K562 (cell line): ENCODE measurements at regions not wholly inside any gene's neighbourhood (a gene's known extent, or its start where the extent isn't known, plus 50 kb on each side); places are given as distances from the start of the nearest gene placed in this dataset.

Experiments used
- ATAC-seq: fragments of 200-7000 bp; cut with Tn5 transposase; 3 replicates; pipeline ENCODE4 v1.9.1; 2020; ENCODE audit warnings: moderate library complexity
- BruUV-seq: library from RNA; stranded (reverse); fragments of 400-500 nt; replicated peaks from 2 replicates; lab custom pipeline; 2021; lab: Mats Ljungman, UMichigan
- CTCF ChIA-PET: fragments of 300-600 bp; formaldehyde crosslinking; extraction: SDS; loops from one replicate; lab custom pipeline; 2021; ENCODE audit warnings: low intra/inter-chr PET ratio; lab: Yijun Ruan, JAX
- POLR2A ChIA-PET: fragments of 300-600, 350-650 bp; sonication (Branson Sonifier 250); formaldehyde crosslinking; extraction: SDS; loops from one replicate; lab custom pipeline; 2021; ENCODE audit warnings: antibody characterized with exemption, inconsistent platforms; lab: Yijun Ruan, JAX
- DNase-seq, 4 experiments: peaks; one replicate each; pipeline versions ENCODE4 v3.0.0 to v3.0.0-alpha.2; 2011 to 2018; ENCODE audit warnings: low spot score in 3 of 4, mixed read lengths in 3 of 4; ENCODE audit errors: extremely low read depth in 1 of 4
- FAIRE-seq: peaks from 2 replicates; lab custom pipeline; 2011; peaks lifted over from hg19 to GRCh38; lab: Jason Lieb, UNC
- H2AFZ ChIP-seq: 2 replicates; pipeline ENCODE4 v1.6.0; 2011; ENCODE audit warnings: low read depth, low read length, control low read depth, inconsistent platforms
- H3K27ac ChIP-seq: fragments of 200-600 bp; 3 replicates; pipeline ENCODE4 v1.8.0; 2011; ENCODE audit warnings: low read depth, mild to moderate bottlenecking, control low read depth, inconsistent platforms, low read length, moderate library complexity, mixed read lengths; ENCODE audit errors: extremely low read depth
- H3K27me3 ChIP-seq, 2 experiments: fragments of 300-600 bp in 1 of 2; 2 replicates in 1 of 2; 3 replicates in 1 of 2; pipeline versions ENCODE4 v1.6.0 to v1.8.0; 2011; ENCODE audit warnings: inconsistent platforms in 2 of 2, low read length in 2 of 2, mild to moderate bottlenecking in 1 of 2, mixed read lengths in 1 of 2, moderate library complexity in 1 of 2; ENCODE audit not compliant: control insufficient read depth in 2 of 2, insufficient read depth in 2 of 2
- H3K36me3 ChIP-seq: fragments of 300-600 bp; 3 replicates; pipeline ENCODE4 v1.8.0; 2011; ENCODE audit warnings: mild to moderate bottlenecking, low read length, inconsistent platforms; ENCODE audit not compliant: control insufficient read depth, insufficient read depth
- H3K4me1 ChIP-seq, 2 experiments: fragments of 200-600 bp in 1 of 2; replicated peaks in 1 of 2; 2 replicates in 1 of 2; 3 replicates in 1 of 2; pipeline versions ENCODE4 v1.5.1 to v1.8.0; 2011; ENCODE audit warnings: inconsistent platforms in 2 of 2, low read length in 2 of 2, mild to moderate bottlenecking in 1 of 2, mixed read lengths in 1 of 2, moderate library complexity in 1 of 2; ENCODE audit not compliant: control insufficient read depth in 2 of 2, insufficient read depth in 2 of 2
- H3K4me2 ChIP-seq: 2 replicates; pipeline ENCODE4 v1.6.1; 2011; ENCODE audit warnings: low read length, control low read depth, inconsistent platforms, mixed read lengths; ENCODE audit not compliant: insufficient read depth
- H3K4me3 ChIP-seq: fragments of 200-600 bp; sonication (generic), shearing (Covaris generic); 2 replicates; pipeline ENCODE4 v1.5.1; 2016; ENCODE audit warnings: control low read depth, inconsistent platforms
- H3K79me2 ChIP-seq: fragments of 200-600 bp; 3 replicates; pipeline ENCODE4 v1.8.0; 2011; ENCODE audit warnings: low read length, inconsistent platforms; ENCODE audit not compliant: control insufficient read depth, insufficient read depth
- H3K9ac ChIP-seq, 2 experiments: 2 replicates each; pipeline versions ENCODE4 v1.6.0 to v1.6.1; 2011; ENCODE audit warnings: low read depth in 2 of 2, low read length in 2 of 2, control low read depth in 1 of 2, inconsistent platforms in 1 of 2, mild to moderate bottlenecking in 1 of 2, mixed read lengths in 1 of 2; ENCODE audit not compliant: insufficient read depth in 1 of 2
- H3K9me1 ChIP-seq: one replicate; pipeline ENCODE4 v1.6.0; 2011; ENCODE audit warnings: inconsistent platforms, mild to moderate bottlenecking, low read length, moderate library complexity; ENCODE audit not compliant: control insufficient read depth, insufficient read depth
- H3K9me3 ChIP-seq: replicated peaks from 2 replicates; pipeline ENCODE4 v1.5.1; 2011; ENCODE audit warnings: low read depth, low read length, inconsistent platforms; ENCODE audit not compliant: control insufficient read depth, insufficient read depth
- H4K20me1 ChIP-seq: replicated peaks from 2 replicates; pipeline ENCODE4 v1.6.1; 2011; ENCODE audit warnings: low read length, inconsistent platforms, mixed read lengths; ENCODE audit not compliant: control insufficient read depth, insufficient read depth
- CBX5 ChIP-seq: IDR thresholded peaks from 2 replicates; pipeline ENCODE4 v1.6.1; 2014; ENCODE audit warnings: low read depth, borderline replicate concordance
- FOXK1 ChIP-seq: sonication (generic); formaldehyde crosslinking; IDR thresholded peaks from 2 replicates; pipeline ENCODE4 v1.8.0; 2022; ENCODE audit warnings: missing genetic modification reagents, mild to moderate bottlenecking, borderline replicate concordance
- JUNB ChIP-seq: fragments of 450-650 bp; formaldehyde crosslinking; conservative IDR thresholded peaks from 2 replicates; pipeline ENCODE4 v1.4.0; 2020; ENCODE audit warnings: mild to moderate bottlenecking
- MEIS2 ChIP-seq: fragments of 450-650 bp; IDR thresholded peaks from 2 replicates; pipeline ENCODE4 v1.6.1; 2014; ENCODE audit warnings: mild to moderate bottlenecking; ENCODE audit not compliant: partially characterized antibody
- MYNN ChIP-seq, 2 experiments: sonication (generic); formaldehyde crosslinking in 1 of 2; IDR thresholded peaks; 2 replicates each; pipeline versions ENCODE4 v1.5.0 to v1.6.1; 2016 to 2020; ENCODE audit warnings: antibody characterized with exemption in 1 of 2, missing genetic modification reagents in 1 of 2
- NCOA2 ChIP-seq, 2 experiments: fragments of 450-650 bp; IDR thresholded peaks; 2 replicates each; pipeline ENCODE4 v1.6.1; 2018; ENCODE audit warnings: mild to moderate bottlenecking in 2 of 2, moderate library complexity in 1 of 2; ENCODE audit not compliant: partially characterized antibody in 2 of 2
- NCOR1 ChIP-seq: fragments of 450-650 bp; IDR thresholded peaks from 2 replicates; pipeline ENCODE4 v1.6.1; 2016; ENCODE audit warnings: mild to moderate bottlenecking, moderate library complexity
- NFE2L1 ChIP-seq: fragments of 450-650 bp; IDR thresholded peaks from 2 replicates; pipeline ENCODE4 v1.6.1; 2016; ENCODE audit warnings: missing genetic modification characterization, low read depth, mild to moderate bottlenecking, missing compliant biosample characterization, moderate library complexity, borderline replicate concordance
- PTBP1 ChIP-seq: fragments of 200-400 bp; formaldehyde crosslinking; IDR thresholded peaks from 2 replicates; pipeline ENCODE4 v1.6.1; 2017; ENCODE audit warnings: low read depth, low read length
- STAT5A ChIP-seq: IDR thresholded peaks from 2 replicates; pipeline ENCODE4 v1.6.1; 2012; ENCODE audit warnings: low read length, inconsistent platforms, borderline replicate concordance
- THRAP3 ChIP-seq: fragments of 450-650 bp; IDR thresholded peaks from 2 replicates; pipeline ENCODE4 v1.6.1; 2016; ENCODE audit warnings: mild to moderate bottlenecking, inconsistent platforms, borderline replicate concordance
- TRIM28 ChIP-seq: fragments of 450-650 bp; IDR thresholded peaks from 2 replicates; pipeline ENCODE4 v1.6.1; 2017
- ZKSCAN8 ChIP-seq: fragments of 200-800 bp; sonication (Bioruptor generic); IDR thresholded peaks from 2 replicates; pipeline ENCODE4 v1.6.1; 2016; ENCODE audit warnings: missing genetic modification characterization, missing compliant biosample characterization
- ZNF253 ChIP-seq: fragments of 250-450 bp; sonication (Bioruptor Pico); conservative IDR thresholded peaks from 2 replicates; pipeline ENCODE4 v1.6.1; 2021; ENCODE audit warnings: mild to moderate bottlenecking
- ZNF57 ChIP-seq: fragments of 450-650 bp; formaldehyde crosslinking; IDR thresholded peaks from 2 replicates; pipeline ENCODE4 v1.4.0; 2020; ENCODE audit warnings: mild to moderate bottlenecking, moderate library complexity
- ZNF583 ChIP-seq: fragments of 250-450 bp; sonication (Bioruptor Pico); IDR thresholded peaks from 2 replicates; pipeline ENCODE4 v1.4.0; 2020
- ZSCAN29 ChIP-seq: fragments of 450-650 bp; IDR thresholded peaks from 2 replicates; pipeline ENCODE4 v1.6.1; 2017
- WGBS: fragments of 100-300 bp; shearing (Covaris generic); methylation state at CpG from one replicate; pipeline ENCODE4 v1.1.6; 2016; ENCODE audit warnings: low coverage, mixed read lengths; ENCODE audit not compliant: insufficient coverage; ENCODE audit errors: missing lambda C conversion rate; 5-methylcytosine and 5-hydroxymethylcytosine counted together
- in situ Hi-C: fragments of 300-500 bp; cut with MboI; formaldehyde crosslinking; loops from 4 replicates; pipeline ENCODE4 v1.15.0; 2018; ENCODE audit warnings: inconsistent platforms, mixed read lengths
- intact Hi-C: fragments of 100-400 bp; cut with micrococcal nuclease; formaldehyde crosslinking; loops from 2 replicates; pipeline ENCODE4 v1.14.2; 2022
- TF ChIP-seq, protein P1 (sequence below): fragments of 450-650 bp; formaldehyde crosslinking; conservative IDR thresholded peaks from 2 replicates; pipeline ENCODE4 v1.4.0; 2022; ENCODE audit warnings: mild to moderate bottlenecking, missing genetic modification characterization
- TF ChIP-seq, protein P2 (sequence below): fragments of 450-650 bp; IDR thresholded peaks from 2 replicates; pipeline ENCODE4 v1.6.1; 2016; ENCODE audit warnings: borderline replicate concordance

GRCh38 chr1:47522935-47523834 lies 85.3 kb downstream of the FOXD2 start (continued):
- TF ChIP-seq, protein P1, sequence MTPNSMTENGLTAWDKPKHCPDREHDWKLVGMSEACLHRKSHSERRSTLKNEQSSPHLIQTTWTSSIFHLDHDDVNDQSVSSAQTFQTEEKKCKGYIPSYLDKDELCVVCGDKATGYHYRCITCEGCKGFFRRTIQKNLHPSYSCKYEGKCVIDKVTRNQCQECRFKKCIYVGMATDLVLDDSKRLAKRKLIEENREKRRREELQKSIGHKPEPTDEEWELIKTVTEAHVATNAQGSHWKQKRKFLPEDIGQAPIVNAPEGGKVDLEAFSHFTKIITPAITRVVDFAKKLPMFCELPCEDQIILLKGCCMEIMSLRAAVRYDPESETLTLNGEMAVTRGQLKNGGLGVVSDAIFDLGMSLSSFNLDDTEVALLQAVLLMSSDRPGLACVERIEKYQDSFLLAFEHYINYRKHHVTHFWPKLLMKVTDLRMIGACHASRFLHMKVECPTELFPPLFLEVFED (CRISPR knock-in tag), result no peak
- no peak for TF ChIP-seq MEIS2
- no peak for TF ChIP-seq CBX5
- no peak for TF ChIP-seq ZNF253 (CRISPR knock-in tag)
- TF ChIP-seq JUNB (CRISPR knock-in tag), result no peak
- TF ChIP-seq, all 486 proteins: peak for 0

- ChIA-PET POLR2A (interaction anchor here (1.3 to 1.7 kb wide), 2 partner anchors 30 to 83 kb away, joined by 3 to 5 read pairs; no protein-coding TSS in a partner anchor), CTCF (no interaction called here)
- FAIRE-seq, result no peak
Measured at GRCh38 chr1:47523835-47524215, 86.0 kb downstream of the FOXD2 start.

More at GRCh38 chr1:47523835-47524215, 86.0 kb downstream of the FOXD2 start:
- ATAC-seq, result no peak
- WGBS, result 0% methylated on average over 4 of the region's 4 CpGs
- no peaks in the 10 kb centered on the region for H3K79me2 ChIP-seq
- no peak overlapping the region for H3K9ac ChIP-seq
- DNase-seq, result no peak
- no peaks in the 10 kb centered on the region for H3K4me1 ChIP-seq
- H3K9me3 ChIP-seq, result no peaks in the 10 kb centered on the region
- H2AFZ ChIP-seq, result no peak overlapping the region
- no peak overlapping the region for H3K4me2 ChIP-seq
- no peaks in the 10 kb centered on the region for H3K36me3 ChIP-seq
- H3K27me3 ChIP-seq, result peaks cover 6 to 8% of the 10 kb centered on the region in 2 experiments; a peak in 4 of 5 replicates
- no peaks in the 10 kb centered on the region for H3K9me1 ChIP-seq
- in situ Hi-C loops (no loop called here), intact Hi-C loops (no loop called here)
- no peak overlapping the region for H3K4me3 ChIP-seq
- BruUV-seq, result no TSS peak
- no peak for TF ChIP-seq NCOA2 (IDR thresholded peaks at IDR 0.05; ENCODE audit: partially characterized antibody in 2 of 2)
- no peak for TF ChIP-seq NFE2L1 (tag)
- TF ChIP-seq PTBP1, result no peak
- no peak for TF ChIP-seq NCOR1
- TF ChIP-seq ZNF57 (CRISPR knock-in tag), result no peak
- TF ChIP-seq STAT5A, result no peak
- no peak for TF ChIP-seq THRAP3
- TF ChIP-seq FOXK1 (CRISPR knock-in tag), result no peak
- TF ChIP-seq ZKSCAN8 (CRISPR knock-in tag), result no peak
- TF ChIP-seq ZSCAN29, result no peak
- TF ChIP-seq TRIM28, result no peak
- no peak for TF ChIP-seq ZNF583 (CRISPR knock-in tag)
- TF ChIP-seq, protein P2, sequence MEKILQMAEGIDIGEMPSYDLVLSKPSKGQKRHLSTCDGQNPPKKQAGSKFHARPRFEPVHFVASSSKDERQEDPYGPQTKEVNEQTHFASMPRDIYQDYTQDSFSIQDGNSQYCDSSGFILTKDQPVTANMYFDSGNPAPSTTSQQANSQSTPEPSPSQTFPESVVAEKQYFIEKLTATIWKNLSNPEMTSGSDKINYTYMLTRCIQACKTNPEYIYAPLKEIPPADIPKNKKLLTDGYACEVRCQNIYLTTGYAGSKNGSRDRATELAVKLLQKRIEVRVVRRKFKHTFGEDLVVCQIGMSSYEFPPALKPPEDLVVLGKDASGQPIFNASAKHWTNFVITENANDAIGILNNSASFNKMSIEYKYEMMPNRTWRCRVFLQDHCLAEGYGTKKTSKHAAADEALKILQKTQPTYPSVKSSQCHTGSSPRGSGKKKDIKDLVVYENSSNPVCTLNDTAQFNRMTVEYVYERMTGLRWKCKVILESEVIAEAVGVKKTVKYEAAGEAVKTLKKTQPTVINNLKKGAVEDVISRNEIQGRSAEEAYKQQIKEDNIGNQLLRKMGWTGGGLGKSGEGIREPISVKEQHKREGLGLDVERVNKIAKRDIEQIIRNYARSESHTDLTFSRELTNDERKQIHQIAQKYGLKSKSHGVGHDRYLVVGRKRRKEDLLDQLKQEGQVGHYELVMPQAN, result no peak
- TF ChIP-seq MYNN (IDR thresholded peaks at IDR 0.05), result no peak
- no peak for TF ChIP-seq MYNN (CRISPR knock-in tag; IDR thresholded peaks at IDR 0.05)
- no peaks in the 10 kb centered on the region for H4K20me1 ChIP-seq
- H3K27ac ChIP-seq, result no peak overlapping the region
